GM12878 (cell line): ENCODE measurements at regions not wholly inside any gene's neighbourhood (a gene's known extent, or its start where the extent isn't known, plus 50 kb on each side); places are given as distances from the start of the nearest gene placed in this dataset.

ENCODE experiments used
- ATAC-seq: fragments of 200-7000 bp; cut with Tn5 transposase; 3 replicates; pipeline ENCODE4 v1.9.1; 2020; ENCODE audit warnings: mild to moderate bottlenecking, moderate library complexity
- BruUV-seq: library from RNA; stranded (reverse); fragments of 400-500 nt; replicated peaks from 2 replicates; lab custom pipeline; 2021; lab: Mats Ljungman, UMichigan
- CTCF ChIA-PET: fragments of 300-600 bp; sonication (Branson Sonifier 250); formaldehyde crosslinking; extraction: SDS; loops from one replicate; lab custom pipeline; 2021; ENCODE audit warnings: inconsistent platforms; lab: Yijun Ruan, JAX
- POLR2A ChIA-PET: fragments of 350-600 bp; formaldehyde crosslinking; extraction: SDS; loops from one replicate; lab custom pipeline; 2021; ENCODE audit warnings: inconsistent platforms; lab: Charles Lee
- RAD21 ChIA-PET: fragments of 300-600 bp; sonication (Branson Sonifier 250); formaldehyde crosslinking; loops from one replicate; lab custom pipeline; 2023; ENCODE audit warnings: antibody characterized with exemption; ENCODE audit not compliant: unreplicated experiment; lab: Charles Lee
- SMC1A ChIA-PET: fragments of 300-600 bp; sonication (Branson Sonifier 250); formaldehyde crosslinking; loops from one replicate; lab custom pipeline; 2023; ENCODE audit not compliant: unreplicated experiment, uncharacterized antibody; lab: Charles Lee
- DNase-seq: peaks from one replicate; pipeline ENCODE4 v3.0.0-alpha.2; 2011; ENCODE audit warnings: low read depth, low spot score
- FAIRE-seq: peaks from 3 replicates; lab custom pipeline; 2011; peaks lifted over from hg19 to GRCh38; lab: Jason Lieb, UNC
- H2AFZ ChIP-seq: 2 replicates; pipeline ENCODE4 v1.6.0; 2011; ENCODE audit warnings: low read depth, low read length, control low read depth; ENCODE audit not compliant: control insufficient read depth
- H3K27ac ChIP-seq: 2 replicates; pipeline ENCODE4 v1.5.1; 2011; ENCODE audit warnings: control low read depth; ENCODE audit not compliant: control insufficient read depth, insufficient read depth
- H3K27me3 ChIP-seq, 2 experiments: replicated peaks in 1 of 2; 2 replicates each; pipeline versions ENCODE4 v1.6.0 to v1.6.1; 2011; ENCODE audit warnings: low read length in 1 of 2; ENCODE audit not compliant: control insufficient read depth in 2 of 2, insufficient read depth in 2 of 2
- H3K36me3 ChIP-seq, 2 experiments: 2 replicates each; pipeline ENCODE4 v1.5.1; 2011; ENCODE audit warnings: low read length in 1 of 2; ENCODE audit not compliant: control insufficient read depth in 2 of 2, insufficient read depth in 2 of 2
- H3K4me1 ChIP-seq: 2 replicates; pipeline ENCODE4 v1.6.1; 2011; ENCODE audit warnings: mild to moderate bottlenecking, low read length, moderate library complexity, mixed read lengths; ENCODE audit not compliant: control insufficient read depth, insufficient read depth
- H3K4me2 ChIP-seq: 2 replicates; pipeline ENCODE4 v1.6.0; 2011; ENCODE audit warnings: control low read depth; ENCODE audit not compliant: control insufficient read depth, insufficient read depth
- H3K4me3 ChIP-seq: fragments of 200-600 bp; sonication (generic); 2 replicates; pipeline ENCODE4 v1.5.1; 2016
- H3K79me2 ChIP-seq: 2 replicates; pipeline ENCODE4 v1.6.0; 2011; ENCODE audit warnings: low read length; ENCODE audit not compliant: control insufficient read depth, insufficient read depth
- H3K9ac ChIP-seq: 2 replicates; pipeline ENCODE4 v1.8.0; 2011; ENCODE audit warnings: low read length, control low read depth, mixed read lengths; ENCODE audit not compliant: control insufficient read depth, insufficient read depth
- H3K9me3 ChIP-seq: replicated peaks from 3 replicates; pipeline ENCODE4 v1.5.1; 2011; ENCODE audit warnings: mild to moderate bottlenecking, low read length; ENCODE audit not compliant: control insufficient read depth, insufficient read depth
- H4K20me1 ChIP-seq: 2 replicates; pipeline ENCODE4 v1.6.0; 2011; ENCODE audit not compliant: control insufficient read depth, insufficient read depth
- HDGF ChIP-seq: fragments of 450-650 bp; IDR thresholded peaks from 2 replicates; pipeline ENCODE4 v1.6.1; 2016; ENCODE audit warnings: antibody characterized with exemption
- HSF1 ChIP-seq: fragments of 150-350 bp; IDR thresholded peaks from 2 replicates; pipeline ENCODE4 v1.6.1; 2014; ENCODE audit warnings: mild to moderate bottlenecking, low read depth, low read length
- IKZF2 ChIP-seq, 2 experiments: fragments of 450-650 bp; IDR thresholded peaks; 2 replicates each; pipeline ENCODE4 v1.6.1; 2017; ENCODE audit warnings: mild to moderate bottlenecking in 2 of 2, moderate library complexity in 2 of 2
- IRF4 ChIP-seq: IDR thresholded peaks from 2 replicates; pipeline ENCODE4 v1.6.1; 2011; ENCODE audit warnings: low read depth, low read length
- JUNB ChIP-seq: IDR thresholded peaks from 2 replicates; pipeline ENCODE4 v1.6.1; 2016; ENCODE audit warnings: antibody characterized with exemption, mild to moderate bottlenecking
- MTA2 ChIP-seq: fragments of 450-650 bp; IDR thresholded peaks from 2 replicates; pipeline ENCODE4 v1.6.1; 2016; ENCODE audit warnings: low read depth, mild to moderate bottlenecking, moderate library complexity
- MXI1 ChIP-seq: fragments of 150-350 bp; IDR thresholded peaks from 2 replicates; pipeline ENCODE4 v1.6.1; 2011; ENCODE audit warnings: low read depth, mild to moderate bottlenecking, inconsistent platforms, low read length, improper control_type of control experiment
- NFIC ChIP-seq: IDR thresholded peaks from 2 replicates; pipeline ENCODE4 v1.6.1; 2012; ENCODE audit warnings: low read depth, mild to moderate bottlenecking, inconsistent platforms, low read length, moderate library complexity
- SIN3A ChIP-seq: IDR thresholded peaks from 2 replicates; pipeline ENCODE4 v1.6.1; 2012; ENCODE audit warnings: low read depth, low read length, improper control_type of control experiment
- SIX5 ChIP-seq: IDR thresholded peaks from 2 replicates; pipeline ENCODE4 v1.6.1; 2011; ENCODE audit warnings: mild to moderate bottlenecking, low read depth, low read length, moderate library complexity; ENCODE audit not compliant: severe bottlenecking
- SPI1 ChIP-seq: IDR thresholded peaks from 2 replicates; pipeline ENCODE4 v1.6.1; 2011; ENCODE audit warnings: low read depth, mild to moderate bottlenecking, low read length, moderate library complexity, borderline replicate concordance; ENCODE audit not compliant: insufficient read depth
- STAT1 ChIP-seq: fragments of 450-650 bp; conservative IDR thresholded peaks from 2 replicates; pipeline ENCODE4 v1.6.1; 2014; ENCODE audit warnings: antibody characterized with exemption, mild to moderate bottlenecking
- WGBS: methylation state at CpG from one replicate; pipeline ENCODE4 v1.1.6; 2016; ENCODE audit warnings: low lambda C conversion rate; ENCODE audit not compliant: insufficient replicate concordance, insufficient coverage; ENCODE audit errors: missing lambda C conversion rate; 5-methylcytosine and 5-hydroxymethylcytosine counted together
- in situ Hi-C: fragments of 300-500 bp; cut with MboI; formaldehyde crosslinking; loops from 9 replicates; pipeline ENCODE4 v1.14.3; 2018; ENCODE audit warnings: mixed read lengths
- intact Hi-C: fragments of 100-400 bp; cut with micrococcal nuclease; formaldehyde crosslinking; loops from one replicate; pipeline ENCODE4 v1.14.2; 2022; ENCODE audit not compliant: unreplicated experiment

- TF ChIP-seq SIX5, result no peak
- TF ChIP-seq SIN3A, result no peak
- TF ChIP-seq IRF4, result no peak
- TF ChIP-seq MXI1, result no peak
- peak; percentile 51; the same call in 1 of the 2 replicates for TF ChIP-seq SPI1
- TF ChIP-seq STAT1, result no peak
- peak; percentile 56; the same call in 1 of the 2 replicates for TF ChIP-seq HDGF
- TF ChIP-seq MTA2, result peak; percentile 49
- TF ChIP-seq NFIC, result no peak
- TF ChIP-seq IKZF2 (IDR thresholded peaks at IDR 0.05), result no peak
- TF ChIP-seq JUNB, result peak; percentile 52; the same call in 1 of the 2 replicates
- no peak for TF ChIP-seq HSF1
- 0% methylated on average over 2 of the region's 2 CpGs for WGBS
- H3K27ac ChIP-seq, result no peak overlapping the region
- H3K9me3 ChIP-seq, result no peaks in the 10 kb centered on the region
- no peak for FAIRE-seq
- H3K4me2 ChIP-seq, result peak overlapping the region; percentile 45; the same call in 1 of the 2 replicates
- ATAC-seq, result peak; percentile 83
- peak; percentile 9 for DNase-seq
- H2AFZ ChIP-seq, result no peak overlapping the region
- ChIA-PET CTCF (interaction anchor here (1.5 kb wide), 1 partner anchor 81 kb away, joined by 3 read pairs; no protein-coding TSS in a partner anchor), POLR2A (interaction anchor here (1.1 kb wide), 1 partner anchor 72 kb away, joined by 3 read pairs; no protein-coding TSS in a partner anchor), SMC1A (interaction anchor here (0.7 to 1.3 kb wide), 5 partner anchors 10 to 92 kb away, joined by 3 to 4 read pairs (median 3); no protein-coding TSS in a partner anchor), RAD21 (interaction anchor here (0.9 kb wide), 1 partner anchor 25 kb away, joined by 3 read pairs; no protein-coding TSS in a partner anchor)
- H4K20me1 ChIP-seq, result no peaks in the 10 kb centered on the region
- in situ Hi-C loops, result no loop called here
- no peak overlapping the region for H3K4me3 ChIP-seq
- no TSS peak for BruUV-seq
- H3K27me3 ChIP-seq, result no peaks in the 10 kb centered on the region
- intact Hi-C loops, result no loop called here
- H3K79me2 ChIP-seq, result no peaks in the 10 kb centered on the region
- no peaks in the 10 kb centered on the region for H3K36me3 ChIP-seq
- no peak overlapping the region for H3K9ac ChIP-seq
- H3K4me1 ChIP-seq, result peaks cover 4% of the 10 kb centered on the region
Measured at GRCh38 chr9:99416007-99416406, 193.9 kb downstream of the SEC61B start.
